ENCODE measurements at regions not wholly inside any gene's neighbourhood (a gene's known extent, or its start where the extent isn't known, plus 50 kb on each side); places are given as distances from the start of the nearest gene placed in this dataset.

- H3K4me3 Mint-ChIP-seq, result no peak overlapping the region
- no peak for TF ChIP-seq CTCF (IDR thresholded peaks at IDR 0.05)
- Histone ChIP-seq H3K4me1 (ENCODE audit: control insufficient read depth, insufficient read depth, low read length) (no peaks in the 10 kb centered on the region), H3K4me3 (ENCODE audit: low read length) (no peak overlapping the region), H3K27ac (ENCODE audit: low read length) (no peak overlapping the region), H3K9me3 (ENCODE audit: control insufficient read depth, insufficient read depth, low read length) (no peaks in the 10 kb centered on the region), H3K27me3 (ENCODE audit: control insufficient read depth, insufficient read depth, low read length) (no peaks in the 10 kb centered on the region), H3K36me3 (ENCODE audit: control insufficient read depth, insufficient read depth, low read length) (no peaks in the 10 kb centered on the region)
- peaks cover 0 to 4% of the 10 kb centered on the region in 2 donors for H3K9me3 Mint-ChIP-seq
- 88% methylated on average over 3 of the region's 3 CpGs for WGBS (ENCODE audit: insufficient coverage)
- peaks cover 21 to 38% of the 10 kb centered on the region in 2 donors for H3K27me3 Mint-ChIP-seq (ENCODE audit: low read depth in 2 of 2)
- no peak for ATAC-seq
- no peak overlapping the region for H3K27ac Mint-ChIP-seq
- intact Hi-C loops (cut with micrococcal nuclease), result no loop called here
- no peaks in the 10 kb centered on the region for H3K36me3 Mint-ChIP-seq
- no peaks in the 10 kb centered on the region for H3K4me1 Mint-ChIP-seq
- no peak for DNase-seq
These were observed 368.2 kb upstream of the ROPN1 start for GRCh38 chr3:124360155-124360554.

- Histone ChIP-seq H3K27me3 (ENCODE audit: control insufficient read depth, insufficient read depth, low read length) (no peaks in the 10 kb centered on the region), H3K27ac (ENCODE audit: low read length) (no peak overlapping the region), H3K9me3 (ENCODE audit: control insufficient read depth, insufficient read depth, low read length) (no peaks in the 10 kb centered on the region), H3K36me3 (ENCODE audit: control insufficient read depth, insufficient read depth, low read length) (no peaks in the 10 kb centered on the region), H3K4me3 (ENCODE audit: low read length) (no peak overlapping the region), H3K4me1 (ENCODE audit: control insufficient read depth, insufficient read depth, low read length) (no peaks in the 10 kb centered on the region)
- 76% methylated on average over 2 of the region's 3 CpGs for WGBS (ENCODE audit: insufficient coverage)
- intact Hi-C loops (cut with micrococcal nuclease), result no loop called here
- H3K27ac Mint-ChIP-seq, result no peak overlapping the region
- no peak for TF ChIP-seq CTCF (IDR thresholded peaks at IDR 0.05)
- no peaks in the 10 kb centered on the region for H3K4me1 Mint-ChIP-seq
- H3K4me3 Mint-ChIP-seq, result no peak overlapping the region
- peaks cover 21 to 38% of the 10 kb centered on the region in 2 donors for H3K27me3 Mint-ChIP-seq (ENCODE audit: low read depth in 2 of 2)
- no peaks in the 10 kb centered on the region for H3K36me3 Mint-ChIP-seq
- ATAC-seq, result no peak
- peaks cover 0 to 4% of the 10 kb centered on the region in 2 donors for H3K9me3 Mint-ChIP-seq
- DNase-seq, result no peak
These were observed 368.6 kb upstream of the ROPN1 start for GRCh38 chr3:124360563-124360962.

- H3K36me3 ChIP-seq (ENCODE audit: control insufficient read depth, insufficient read depth, low read length), result no peaks in the 10 kb centered on the region
- no peak overlapping the region for H3K27ac Mint-ChIP-seq
- no peaks in the 10 kb centered on the region for H3K4me1 Mint-ChIP-seq
- no peaks in the 10 kb centered on the region for H3K27me3 ChIP-seq (ENCODE audit: control insufficient read depth, insufficient read depth, low read length)
- no peaks in the 10 kb centered on the region for H3K36me3 Mint-ChIP-seq
- H3K27me3 Mint-ChIP-seq (ENCODE audit: low read depth in 2 of 2), result peaks cover 17 to 38% of the 10 kb centered on the region in 2 donors
- no peak overlapping the region for H3K27ac ChIP-seq (ENCODE audit: low read length)
- no peak overlapping the region for H3K4me3 Mint-ChIP-seq
- DNase-seq (no peak), ATAC-seq (no peak)
- no peak for TF ChIP-seq CTCF (IDR thresholded peaks at IDR 0.05)
- H3K4me3 ChIP-seq (ENCODE audit: low read length), result no peak overlapping the region
- peaks cover 0 to 4% of the 10 kb centered on the region in 2 donors for H3K9me3 Mint-ChIP-seq
- no peaks in the 10 kb centered on the region for H3K4me1 ChIP-seq (ENCODE audit: control insufficient read depth, insufficient read depth, low read length)
- intact Hi-C loops (cut with micrococcal nuclease), result no loop called here
- WGBS (ENCODE audit: insufficient coverage), result 88% methylated on average over 1 of the region's 3 CpGs
- H3K9me3 ChIP-seq (ENCODE audit: control insufficient read depth, insufficient read depth, low read length), result no peaks in the 10 kb centered on the region
These were observed 368.7 kb upstream of the UMPS start for GRCh38 chr3:124361566-124361965.

GRCh38 chr3:124362455-124362854 lies 367.8 kb upstream of the UMPS start:
- H3K27me3 Mint-ChIP-seq (ENCODE audit: low read depth in 2 of 2), result peaks cover 10 to 31% of the 10 kb centered on the region in 2 donors
- no peaks in the 10 kb centered on the region for H3K9me3 Mint-ChIP-seq

More at GRCh38 chr3:124362455-124362854, 367.8 kb upstream of the UMPS start:
- intact Hi-C loops (cut with micrococcal nuclease), result no loop called here
- no peak for TF ChIP-seq CTCF (IDR thresholded peaks at IDR 0.05)
- DNase-seq, result no peak
- Mint-ChIP-seq H3K36me3 (no peaks in the 10 kb centered on the region), H3K4me1 (no peaks in the 10 kb centered on the region), H3K27ac (no peak overlapping the region), H3K4me3 (no peak overlapping the region)
- H3K4me1 ChIP-seq (ENCODE audit: control insufficient read depth, insufficient read depth, low read length), result no peaks in the 10 kb centered on the region
- no peaks in the 10 kb centered on the region for H3K36me3 ChIP-seq (ENCODE audit: control insufficient read depth, insufficient read depth, low read length)
- no peak overlapping the region for H3K4me3 ChIP-seq (ENCODE audit: low read length)
- 84% methylated on average over 2 of the region's 2 CpGs for WGBS (ENCODE audit: insufficient coverage)
- ATAC-seq, result no peak
- H3K27me3 ChIP-seq (ENCODE audit: control insufficient read depth, insufficient read depth, low read length), result no peaks in the 10 kb centered on the region
- no peaks in the 10 kb centered on the region for H3K9me3 ChIP-seq (ENCODE audit: control insufficient read depth, insufficient read depth, low read length)
- no peak overlapping the region for H3K27ac ChIP-seq (ENCODE audit: low read length)

Data from natural killer cell (primary cell).